ENCODE measurements at regions not wholly inside any gene's neighbourhood (a gene's known extent, or its start where the extent isn't known, plus 50 kb on each side); places are given as distances from the start of the nearest gene placed in this dataset.

DNA sequence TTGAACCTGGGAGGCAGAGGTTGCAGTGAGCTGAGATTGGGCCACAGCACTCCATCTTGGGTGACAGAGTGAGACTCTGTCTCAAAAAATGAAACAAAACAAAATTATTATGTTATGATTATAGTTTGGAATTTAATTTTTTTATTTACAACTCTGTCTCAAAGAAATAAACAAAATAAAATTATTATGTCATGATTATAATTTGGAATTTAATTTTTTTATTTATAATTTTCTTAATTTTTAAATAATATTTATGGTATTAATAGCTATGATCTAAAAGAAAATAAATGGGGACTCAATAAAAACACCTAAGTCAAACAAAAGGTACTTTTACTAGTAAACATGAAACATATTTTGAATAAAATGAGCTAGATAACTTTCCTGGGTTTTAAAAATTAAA lies 994.8 kb upstream of the GHITM start:
- TF ChIP-seq CTCF (IDR thresholded peaks at IDR 0.05): no peak
- no peak for TF ChIP-seq POLR2A (IDR thresholded peaks at IDR 0.05)

All from thyroid gland (tissue), 4 donors.